ENCODE measurements at regions not wholly inside any gene's neighbourhood (a gene's known extent, or its start where the extent isn't known, plus 50 kb on each side); places are given as distances from the start of the nearest gene placed in this dataset.

- TF ChIP-seq POLR2A (IDR thresholded peaks at IDR 0.05; ENCODE audit: low read depth, low read length) (no peak), POLR2AphosphoS5 (IDR thresholded peaks at IDR 0.05; ENCODE audit: low read depth, low read length) (no peak), TAF1 (IDR thresholded peaks at IDR 0.05; ENCODE audit: borderline replicate concordance, low read depth, low read length) (no peak)
Measured at GRCh38 chr7:27466703-27467102, 196.0 kb downstream of the HIBADH start.

Data from GM12892 (cell line).